IMR-90 (cell line): ENCODE measurements at regions not wholly inside any gene's neighbourhood (a gene's known extent, or its start where the extent isn't known, plus 50 kb on each side); places are given as distances from the start of the nearest gene placed in this dataset.

Experiments
- ATAC-seq: fragments of 200-7000 bp; cut with Tn5 transposase; 2 replicates; pipeline ENCODE4 v1.9.1; 2020; ENCODE audit warnings: low read depth, mild to moderate bottlenecking, moderate library complexity
- BruUV-seq: library from RNA; stranded (reverse); fragments of 400-500 nt; replicated peaks from 2 replicates; lab custom pipeline; 2021; lab: Mats Ljungman, UMichigan
- CTCF ChIA-PET: fragments of 300-600 bp; formaldehyde crosslinking; extraction: SDS; loops from one replicate; lab custom pipeline; 2021; ENCODE audit warnings: antibody characterized with exemption; lab: Yijun Ruan, JAX
- POLR2A ChIA-PET: fragments of 300-600 bp; sonication (Branson Sonifier 250); formaldehyde crosslinking; loops from one replicate; lab custom pipeline; 2022; ENCODE audit warnings: antibody characterized with exemption; ENCODE audit not compliant: unreplicated experiment; lab: Charles Lee
- DNase-seq: peaks from one replicate; pipeline ENCODE4 v3.0.0; 2013
- H2AFZ ChIP-seq: replicated peaks from 2 replicates; pipeline ENCODE3; 2013; ENCODE audit warnings: low read length, mild to moderate bottlenecking; ENCODE audit not compliant: poor library complexity
- H2AK5ac ChIP-seq: 2 replicates; pipeline ENCODE4 v1.6.1; 2013; ENCODE audit warnings: low read depth, low read length, inconsistent platforms
- H2AK9ac ChIP-seq: replicated peaks from 2 replicates; pipeline ENCODE3; 2013; ENCODE audit warnings: mild to moderate bottlenecking, low read depth, low read length, moderate library complexity; ENCODE audit not compliant: poor library complexity
- H2BK120ac ChIP-seq: 2 replicates; pipeline ENCODE4 v1.6.1; 2013; ENCODE audit warnings: low read depth, low read length, inconsistent platforms
- H2BK15ac ChIP-seq: 3 replicates; pipeline ENCODE4 v1.6.1; 2013; ENCODE audit warnings: low read depth, low read length, inconsistent platforms
- H2BK20ac ChIP-seq: 2 replicates; pipeline ENCODE4 v1.6.1; 2013; ENCODE audit warnings: low read depth, mild to moderate bottlenecking, inconsistent platforms, low read length, moderate library complexity
- H2BK5ac ChIP-seq: 2 replicates; pipeline ENCODE4 v1.6.1; 2013; ENCODE audit warnings: mild to moderate bottlenecking, low read depth, low read length, inconsistent platforms; ENCODE audit not compliant: poor library complexity, severe bottlenecking
- H3K14ac ChIP-seq: replicated peaks from 2 replicates; pipeline ENCODE4 v1.6.1; 2013; ENCODE audit warnings: low read depth, low read length, inconsistent platforms
- H3K18ac ChIP-seq: 2 replicates; pipeline ENCODE4 v1.6.1; 2013; ENCODE audit warnings: low read depth, low read length, control low read depth
- H3K23ac ChIP-seq: 2 replicates; pipeline ENCODE4 v1.6.1; 2013; ENCODE audit warnings: low read depth, low read length, inconsistent platforms
- H3K27ac ChIP-seq: 2 replicates; pipeline ENCODE4 v1.5.1; 2013; ENCODE audit warnings: mild to moderate bottlenecking, control low read depth, low read length; ENCODE audit not compliant: insufficient read depth
- H3K27me3 ChIP-seq: 2 replicates; pipeline ENCODE4 v1.6.1; 2013; ENCODE audit warnings: low read length; ENCODE audit not compliant: control insufficient read depth, insufficient read depth
- H3K36me3 ChIP-seq: 2 replicates; pipeline ENCODE4 v1.6.1; 2013; ENCODE audit warnings: low read length, mixed read lengths; ENCODE audit not compliant: control insufficient read depth, insufficient read depth
- H3K4ac ChIP-seq: 2 replicates; pipeline ENCODE4 v1.6.1; 2013; ENCODE audit warnings: low read depth, low read length, inconsistent platforms
- H3K4me1 ChIP-seq: 2 replicates; pipeline ENCODE4 v1.6.1; 2013; ENCODE audit warnings: low read length, mixed read lengths; ENCODE audit not compliant: control insufficient read depth, insufficient read depth
- H3K4me2 ChIP-seq: 2 replicates; pipeline ENCODE4 v1.6.1; 2013; ENCODE audit warnings: low read depth, mild to moderate bottlenecking, control low read depth, low read length, moderate library complexity
- H3K4me3 ChIP-seq: 2 replicates; pipeline ENCODE4 v1.5.1; 2013; ENCODE audit warnings: low read depth, mild to moderate bottlenecking, control low read depth, low read length, moderate library complexity; ENCODE audit not compliant: insufficient read depth
- H3K56ac ChIP-seq: 2 replicates; pipeline ENCODE4 v1.6.1; 2013; ENCODE audit warnings: low read length, inconsistent platforms; ENCODE audit not compliant: insufficient read depth; ENCODE audit errors: extremely low read depth
- H3K79me1 ChIP-seq, 2 experiments: 2 replicates each; pipeline ENCODE4 v1.6.1; 2013; ENCODE audit warnings: low read length in 2 of 2, inconsistent platforms in 1 of 2, low read depth in 1 of 2
- H3K9ac ChIP-seq: 2 replicates; pipeline ENCODE4 v1.6.1; 2013; ENCODE audit warnings: low read depth, low read length, control low read depth
- H3K9me1 ChIP-seq: 2 replicates; pipeline ENCODE4 v1.6.1; 2013; ENCODE audit warnings: low read length, inconsistent platforms; ENCODE audit not compliant: insufficient read depth
- H3K9me3 ChIP-seq: 2 replicates; pipeline ENCODE4 v1.6.1; 2013; ENCODE audit warnings: low read length; ENCODE audit not compliant: control insufficient read depth, insufficient read depth
- H4K20me1 ChIP-seq: 2 replicates; pipeline ENCODE4 v1.6.1; 2013; ENCODE audit warnings: low read length, inconsistent platforms; ENCODE audit not compliant: insufficient read depth
- H4K5ac ChIP-seq: 2 replicates; pipeline ENCODE4 v1.6.1; 2013; ENCODE audit warnings: mild to moderate bottlenecking, low read depth, low read length, control low read depth
- H4K8ac ChIP-seq, 2 experiments: 2 replicates each; pipeline ENCODE4 v1.6.1; 2013; ENCODE audit warnings: low read depth in 2 of 2, low read length in 2 of 2, control low read depth in 1 of 2, inconsistent platforms in 1 of 2
- H4K91ac ChIP-seq: 2 replicates; pipeline ENCODE4 v1.6.1; 2013; ENCODE audit warnings: low read depth, low read length, inconsistent platforms; ENCODE audit not compliant: insufficient read depth
- BHLHE40 ChIP-seq: fragments of 150-350 bp; IDR thresholded peaks from 2 replicates; pipeline ENCODE4 v1.6.1; 2016; ENCODE audit warnings: mild to moderate bottlenecking, low read depth, low read length
- CTCF ChIP-seq: conservative IDR thresholded peaks from 2 replicates; pipeline ENCODE4 v1.5.1; 2012; ENCODE audit warnings: mild to moderate bottlenecking, low read depth, low read length, improper control_type of control experiment
- MAFK ChIP-seq: IDR thresholded peaks from 2 replicates; pipeline ENCODE4 v1.6.1; 2012; ENCODE audit warnings: low read depth, low read length, improper control_type of control experiment
- SMC3 ChIP-seq: fragments of 150-350 bp; IDR thresholded peaks from 2 replicates; pipeline ENCODE4 v1.6.1; 2016; ENCODE audit warnings: low read depth, mild to moderate bottlenecking, antibody characterized with exemption, low read length, moderate library complexity
- USF2 ChIP-seq: fragments of 150-350 bp; IDR thresholded peaks from 2 replicates; pipeline ENCODE4 v1.6.1; 2017; ENCODE audit warnings: mild to moderate bottlenecking, antibody characterized with exemption, low read length, low read depth
- dilution Hi-C: fragments of 300-500 bp; cut with HindIII; formaldehyde crosslinking; loops from one replicate; pipeline ENCODE4 v1.14.3; 2018; ENCODE audit warnings: low sequenced_read_pairs; ENCODE audit not compliant: unreplicated experiment
- in situ Hi-C: fragments of 300-500 bp; cut with MboI; formaldehyde crosslinking; loops from 3 replicates; pipeline ENCODE4 v1.14.3; 2019; ENCODE audit warnings: low sequenced_read_pairs, inconsistent platforms, mixed read lengths
- intact Hi-C: fragments of 100-400 bp; cut with micrococcal nuclease; formaldehyde crosslinking; loops from 2 replicates; pipeline ENCODE4 v1.10.0; 2022

GRCh38 chr5:108587821-108588220, 159.9 kb upstream of the FER start:
- intact Hi-C loops, result no loop called here
- H2BK120ac ChIP-seq, result no peak overlapping the region
- H3K9ac ChIP-seq, result no peak overlapping the region
- no peaks in the 10 kb centered on the region for H3K9me3 ChIP-seq
- no peak overlapping the region for H3K4me2 ChIP-seq
- no peak overlapping the region for H2AFZ ChIP-seq
- no peak overlapping the region for H3K4ac ChIP-seq
- H2BK5ac ChIP-seq, result no peak overlapping the region
- dilution Hi-C loops, result no loop called here
- no peak overlapping the region for H3K27ac ChIP-seq
- no peak overlapping the region for H3K23ac ChIP-seq
- CTCF ChIA-PET, result no interaction called here
- TF ChIP-seq USF2 (no peak), MAFK (no peak), SMC3 (no peak), BHLHE40 (no peak), CTCF (no peak)
- no peak overlapping the region for H2BK15ac ChIP-seq
- H3K56ac ChIP-seq, result no peak overlapping the region
- in situ Hi-C loops, result no loop called here
- H3K9me1 ChIP-seq, result no peaks in the 10 kb centered on the region
- H2AK9ac ChIP-seq, result no peak overlapping the region
- no peaks in the 10 kb centered on the region for H4K20me1 ChIP-seq
- no TSS peak for BruUV-seq
- no peak overlapping the region for H3K4me3 ChIP-seq
- POLR2A ChIA-PET, result no interaction called here
- H4K91ac ChIP-seq, result no peak overlapping the region
- no peak overlapping the region for H3K18ac ChIP-seq
- DNase-seq (no peak), ATAC-seq (no peak)
- no peak overlapping the region for H4K8ac ChIP-seq
- H3K27me3 ChIP-seq, result no peaks in the 10 kb centered on the region; the same call in 1 of the 2 replicates
- H3K79me1 ChIP-seq, result no peaks in the 10 kb centered on the region
- no peak overlapping the region for H3K14ac ChIP-seq
- no peaks in the 10 kb centered on the region for H3K36me3 ChIP-seq
- H4K5ac ChIP-seq, result no peak overlapping the region
- no peaks in the 10 kb centered on the region for H3K4me1 ChIP-seq
- no peak overlapping the region for H2AK5ac ChIP-seq
- no peak overlapping the region for H2BK20ac ChIP-seq
